ENCODE measurements at regions not wholly inside any gene's neighbourhood (a gene's known extent, or its start where the extent isn't known, plus 50 kb on each side); places are given as distances from the start of the nearest gene placed in this dataset.

- no peak for DNase-seq
Measured at GRCh38 chr4:86530183-86530582, 63.9 kb upstream of the PTPN13 start.

GRCh38 chr4:86531440-86531839, 62.7 kb upstream of the PTPN13 start:
- no peak for DNase-seq

- no peak for DNase-seq
Measured at GRCh38 chr4:86532851-86533250, 61.3 kb upstream of the PTPN13 start.

GRCh38 chr4:86536151-86536550, 58.0 kb upstream of the PTPN13 start:
- no peak for DNase-seq

- DNase-seq = no peak
Measured at GRCh38 chr4:86542319-86543027, 51.6 kb upstream of the PTPN13 start.

- no peak for DNase-seq
Measured at GRCh38 chr4:86543080-86543479, 51.0 kb upstream of the PTPN13 start.

- no peak for DNase-seq
Measured at GRCh38 chr4:86543560-86544309, 50.4 kb upstream of the PTPN13 start.

- peak in 1 of 2 donors; percentile 9 for DNase-seq
Measured at GRCh38 chr4:86544310-86544966, 49.7 kb upstream of the PTPN13 start.

All from inflammatory macrophage (primary cell).